WTC11 (cell line): ENCODE measurements at regions not wholly inside any gene's neighbourhood (a gene's known extent, or its start where the extent isn't known, plus 50 kb on each side); places are given as distances from the start of the nearest gene placed in this dataset.

Experiments used
- ATAC-seq: fragments of 200-7000 bp; cut with Tn5 transposase; 2 replicates; pipeline ENCODE4 v1.10.0; 2021; ENCODE audit warnings: mild to moderate bottlenecking, moderate library complexity
- CTCF ChIA-PET: fragments of 300-600 bp; sonication (Branson Sonifier 250); formaldehyde crosslinking; loops from one replicate; lab custom pipeline; 2021; ENCODE audit warnings: antibody characterized with exemption; lab: Charles Lee
- POLR2A ChIA-PET: fragments of 350-600 bp; sonication (Branson Sonifier 250); formaldehyde crosslinking; loops from one replicate; lab custom pipeline; 2021; ENCODE audit warnings: antibody characterized with exemption; lab: Charles Lee
- DNase-seq: peaks from one replicate; pipeline ENCODE4 v3.0.0; 2021; ENCODE audit warnings: low spot score
- H3K27ac Mint-ChIP-seq: 2 replicates; pipeline ENCODE4 v1.8.0; 2021; ENCODE audit warnings: mixed read lengths
- H3K27me3 Mint-ChIP-seq: 2 replicates; pipeline ENCODE4 v1.8.0; 2021; ENCODE audit warnings: low read depth, mild to moderate bottlenecking, moderate library complexity, mixed read lengths
- H3K36me3 Mint-ChIP-seq: 2 replicates; pipeline ENCODE4 v1.8.0; 2021; ENCODE audit warnings: mixed read lengths
- H3K4me1 Mint-ChIP-seq: 2 replicates; pipeline ENCODE4 v1.8.0; 2022; ENCODE audit warnings: mixed read lengths
- H3K4me3 Mint-ChIP-seq: 2 replicates; pipeline ENCODE4 v1.8.0; 2021; ENCODE audit warnings: mild to moderate bottlenecking, moderate library complexity, mixed read lengths
- H3K9me3 Mint-ChIP-seq: 2 replicates; pipeline ENCODE4 v1.8.0; 2021; ENCODE audit warnings: mixed read lengths
- AFF4 ChIP-seq: sonication (generic); formaldehyde crosslinking; IDR thresholded peaks from 2 replicates; pipeline ENCODE4 v1.8.1; 2023; ENCODE audit warnings: mild to moderate bottlenecking, missing genetic modification reagents, borderline replicate concordance
- ATF2 ChIP-seq: sonication (generic); formaldehyde crosslinking; IDR thresholded peaks from 2 replicates; pipeline ENCODE4 v1.8.1; 2022; ENCODE audit warnings: low read depth, missing genetic modification reagents, borderline replicate concordance
- CDX4 ChIP-seq: fragments of 250-450 bp; sonication (Bioruptor Pico); IDR thresholded peaks from 2 replicates; pipeline ENCODE4 v1.9.0; 2021; ENCODE audit warnings: moderate library complexity, mild to moderate bottlenecking, inconsistent platforms, borderline replicate concordance
- CREB1 ChIP-seq: sonication (generic); formaldehyde crosslinking; IDR thresholded peaks from 2 replicates; pipeline ENCODE4 v1.8.0; 2023; ENCODE audit warnings: mild to moderate bottlenecking, missing genetic modification reagents
- E2F4 ChIP-seq: sonication (generic); formaldehyde crosslinking; IDR thresholded peaks from 2 replicates; pipeline ENCODE4 v1.8.1; 2022; ENCODE audit warnings: low read depth, mild to moderate bottlenecking, moderate library complexity, missing genetic modification reagents, borderline replicate concordance
- ELF4 ChIP-seq: sonication (generic); formaldehyde crosslinking; IDR thresholded peaks from 2 replicates; pipeline ENCODE4 v1.8.1; 2022; ENCODE audit warnings: low read depth, mild to moderate bottlenecking, moderate library complexity, missing genetic modification reagents
- EMX1 ChIP-seq: fragments of 250-450 bp; sonication (Bioruptor Pico); IDR thresholded peaks from 2 replicates; pipeline ENCODE4 v1.8.0; 2021; ENCODE audit warnings: mild to moderate bottlenecking
- ESRRA ChIP-seq: sonication (generic); formaldehyde crosslinking; IDR thresholded peaks from 2 replicates; pipeline ENCODE4 v1.8.1; 2022; ENCODE audit warnings: mild to moderate bottlenecking, missing genetic modification reagents, borderline replicate concordance
- GTF2I ChIP-seq: fragments of 250-450 bp; sonication (Bioruptor Pico); conservative IDR thresholded peaks from 2 replicates; pipeline ENCODE4 v1.4.0; 2021; ENCODE audit warnings: mild to moderate bottlenecking
- MXD4 ChIP-seq: fragments of 250-450 bp; sonication (Bioruptor Pico); IDR thresholded peaks from 2 replicates; pipeline ENCODE4 v1.8.0; 2021; ENCODE audit warnings: mild to moderate bottlenecking, moderate library complexity, borderline replicate concordance
- SP1 ChIP-seq: sonication (generic); formaldehyde crosslinking; conservative IDR thresholded peaks from 2 replicates; pipeline ENCODE4 v1.8.1; 2022; ENCODE audit warnings: missing genetic modification reagents
- ZNF425 ChIP-seq: fragments of 250-450 bp; sonication (Bioruptor Pico); conservative IDR thresholded peaks from 2 replicates; pipeline ENCODE4 v1.9.0; 2021; ENCODE audit warnings: mild to moderate bottlenecking
- TF ChIP-seq, protein P1 (sequence below): sonication (generic); formaldehyde crosslinking; IDR thresholded peaks from 2 replicates; pipeline ENCODE4 v1.8.0; 2023; ENCODE audit warnings: missing genetic modification reagents, mild to moderate bottlenecking, borderline replicate concordance

GRCh38 chr3:68056556-68056955 lies 402.1 kb upstream of the SUCLG2 start:
- ChIA-PET POLR2A (no interaction called here), CTCF (no interaction called here)
- ATAC-seq (no peak), DNase-seq (no peak)
- TF ChIP-seq ZNF425 (CRISPR knock-in tag) (no peak), AFF4 (no peak), EMX1 (CRISPR knock-in tag) (no peak), ATF2 (no peak), E2F4 (CRISPR knock-in tag) (no peak), CDX4 (CRISPR knock-in tag) (no peak), CREB1 (no peak)
- TF ChIP-seq, protein P1, sequence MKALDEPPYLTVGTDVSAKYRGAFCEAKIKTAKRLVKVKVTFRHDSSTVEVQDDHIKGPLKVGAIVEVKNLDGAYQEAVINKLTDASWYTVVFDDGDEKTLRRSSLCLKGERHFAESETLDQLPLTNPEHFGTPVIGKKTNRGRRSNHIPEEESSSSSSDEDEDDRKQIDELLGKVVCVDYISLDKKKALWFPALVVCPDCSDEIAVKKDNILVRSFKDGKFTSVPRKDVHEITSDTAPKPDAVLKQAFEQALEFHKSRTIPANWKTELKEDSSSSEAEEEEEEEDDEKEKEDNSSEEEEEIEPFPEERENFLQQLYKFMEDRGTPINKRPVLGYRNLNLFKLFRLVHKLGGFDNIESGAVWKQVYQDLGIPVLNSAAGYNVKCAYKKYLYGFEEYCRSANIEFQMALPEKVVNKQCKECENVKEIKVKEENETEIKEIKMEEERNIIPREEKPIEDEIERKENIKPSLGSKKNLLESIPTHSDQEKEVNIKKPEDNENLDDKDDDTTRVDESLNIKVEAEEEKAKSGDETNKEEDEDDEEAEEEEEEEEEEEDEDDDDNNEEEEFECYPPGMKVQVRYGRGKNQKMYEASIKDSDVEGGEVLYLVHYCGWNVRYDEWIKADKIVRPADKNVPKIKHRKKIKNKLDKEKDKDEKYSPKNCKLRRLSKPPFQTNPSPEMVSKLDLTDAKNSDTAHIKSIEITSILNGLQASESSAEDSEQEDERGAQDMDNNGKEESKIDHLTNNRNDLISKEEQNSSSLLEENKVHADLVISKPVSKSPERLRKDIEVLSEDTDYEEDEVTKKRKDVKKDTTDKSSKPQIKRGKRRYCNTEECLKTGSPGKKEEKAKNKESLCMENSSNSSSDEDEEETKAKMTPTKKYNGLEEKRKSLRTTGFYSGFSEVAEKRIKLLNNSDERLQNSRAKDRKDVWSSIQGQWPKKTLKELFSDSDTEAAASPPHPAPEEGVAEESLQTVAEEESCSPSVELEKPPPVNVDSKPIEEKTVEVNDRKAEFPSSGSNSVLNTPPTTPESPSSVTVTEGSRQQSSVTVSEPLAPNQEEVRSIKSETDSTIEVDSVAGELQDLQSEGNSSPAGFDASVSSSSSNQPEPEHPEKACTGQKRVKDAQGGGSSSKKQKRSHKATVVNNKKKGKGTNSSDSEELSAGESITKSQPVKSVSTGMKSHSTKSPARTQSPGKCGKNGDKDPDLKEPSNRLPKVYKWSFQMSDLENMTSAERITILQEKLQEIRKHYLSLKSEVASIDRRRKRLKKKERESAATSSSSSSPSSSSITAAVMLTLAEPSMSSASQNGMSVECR (CRISPR knock-in tag): no peak
- H3K36me3 Mint-ChIP-seq: no peaks in the 10 kb centered on the region
- H3K4me1 Mint-ChIP-seq: peaks cover 2% of the 10 kb centered on the region
- no peak overlapping the region for H3K4me3 Mint-ChIP-seq
- H3K27ac Mint-ChIP-seq: no peak overlapping the region
- no peaks in the 10 kb centered on the region for H3K27me3 Mint-ChIP-seq
- H3K9me3 Mint-ChIP-seq: no peaks in the 10 kb centered on the region

GRCh38 chr3:68055215-68055614 lies 400.8 kb upstream of the SUCLG2 start:
- DNase-seq: no peak
- H3K4me3 Mint-ChIP-seq: no peak overlapping the region
- no peak for ATAC-seq
- H3K9me3 Mint-ChIP-seq: no peaks in the 10 kb centered on the region
- no peak overlapping the region for H3K27ac Mint-ChIP-seq
- H3K36me3 Mint-ChIP-seq: no peaks in the 10 kb centered on the region
- H3K27me3 Mint-ChIP-seq: no peaks in the 10 kb centered on the region
- ChIA-PET POLR2A (no interaction called here), CTCF (no interaction called here)
- peaks cover 2% of the 10 kb centered on the region for H3K4me1 Mint-ChIP-seq
- TF ChIP-seq ESRRA (CRISPR knock-in tag): no peak
- TF ChIP-seq MXD4: no peak
- TF ChIP-seq ZNF425 (CRISPR knock-in tag): no peak
- TF ChIP-seq E2F4 (CRISPR knock-in tag): no peak
- TF ChIP-seq SP1 (CRISPR knock-in tag): no peak
- no peak for TF ChIP-seq ELF4 (CRISPR knock-in tag)
- no peak for TF ChIP-seq GTF2I (CRISPR knock-in tag)
